ENCODE measurements at regions not wholly inside any gene's neighbourhood (a gene's known extent, or its start where the extent isn't known, plus 50 kb on each side); places are given as distances from the start of the nearest gene placed in this dataset.

DNA sequence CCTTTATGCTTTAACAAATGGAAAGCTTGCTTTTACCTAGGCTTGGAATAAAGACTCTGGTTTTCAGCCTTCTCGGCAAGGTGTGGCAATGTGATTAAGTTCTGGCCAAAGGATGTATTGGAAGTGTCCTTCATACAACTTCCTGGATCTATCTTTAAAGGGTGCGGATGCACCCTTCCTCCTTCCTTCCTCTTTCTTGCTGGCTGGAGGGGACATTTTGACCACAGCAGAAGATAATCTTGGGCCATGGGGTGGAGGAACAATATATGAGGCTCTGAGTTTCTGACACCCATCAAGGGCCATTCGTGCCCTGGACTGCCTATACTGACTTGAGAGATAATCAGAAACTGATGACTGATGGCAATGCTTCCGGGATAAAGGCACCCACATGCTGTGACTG is 145.7 kb downstream of the ACER2 start:
- DNase-seq: no peak
- no peaks in the 10 kb centered on the region for H3K4me1 ChIP-seq
- no peaks in the 10 kb centered on the region for H3K36me3 ChIP-seq
- H3K27me3 ChIP-seq: no peaks in the 10 kb centered on the region
- TF ChIP-seq, protein P1, sequence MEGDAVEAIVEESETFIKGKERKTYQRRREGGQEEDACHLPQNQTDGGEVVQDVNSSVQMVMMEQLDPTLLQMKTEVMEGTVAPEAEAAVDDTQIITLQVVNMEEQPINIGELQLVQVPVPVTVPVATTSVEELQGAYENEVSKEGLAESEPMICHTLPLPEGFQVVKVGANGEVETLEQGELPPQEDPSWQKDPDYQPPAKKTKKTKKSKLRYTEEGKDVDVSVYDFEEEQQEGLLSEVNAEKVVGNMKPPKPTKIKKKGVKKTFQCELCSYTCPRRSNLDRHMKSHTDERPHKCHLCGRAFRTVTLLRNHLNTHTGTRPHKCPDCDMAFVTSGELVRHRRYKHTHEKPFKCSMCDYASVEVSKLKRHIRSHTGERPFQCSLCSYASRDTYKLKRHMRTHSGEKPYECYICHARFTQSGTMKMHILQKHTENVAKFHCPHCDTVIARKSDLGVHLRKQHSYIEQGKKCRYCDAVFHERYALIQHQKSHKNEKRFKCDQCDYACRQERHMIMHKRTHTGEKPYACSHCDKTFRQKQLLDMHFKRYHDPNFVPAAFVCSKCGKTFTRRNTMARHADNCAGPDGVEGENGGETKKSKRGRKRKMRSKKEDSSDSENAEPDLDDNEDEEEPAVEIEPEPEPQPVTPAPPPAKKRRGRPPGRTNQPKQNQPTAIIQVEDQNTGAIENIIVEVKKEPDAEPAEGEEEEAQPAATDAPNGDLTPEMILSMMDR (IDR thresholded peaks at IDR 0.05; ENCODE audit: low read depth, low read length): no peak
- H3K4me3 ChIP-seq (ENCODE audit: low read depth, low read length): no peak overlapping the region
- H3K9me3 ChIP-seq: no peaks in the 10 kb centered on the region

DNA sequence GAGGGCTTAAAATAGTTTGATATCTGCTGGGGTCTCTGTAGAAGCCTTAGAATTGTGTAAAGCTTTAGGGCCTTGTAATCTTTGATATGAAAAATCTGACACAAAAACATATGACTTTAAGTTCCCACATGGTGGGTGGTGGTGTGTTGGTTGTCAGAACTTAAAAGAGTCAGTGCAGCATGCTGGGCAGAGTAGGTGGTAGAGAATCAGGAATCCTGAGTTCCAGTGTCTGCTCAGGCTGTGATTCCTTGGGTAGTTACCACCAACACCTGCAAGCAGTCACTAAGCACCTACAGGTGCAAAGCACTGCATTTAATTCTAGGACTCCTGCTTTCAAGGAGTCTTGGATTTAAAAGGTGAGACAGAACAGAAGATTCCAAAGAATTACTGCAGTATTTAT is 144.6 kb downstream of the ACER2 start:
- DNase-seq: no peak
- H3K27me3 ChIP-seq: no peaks in the 10 kb centered on the region
- no peaks in the 10 kb centered on the region for H3K9me3 ChIP-seq
- no peaks in the 10 kb centered on the region for H3K36me3 ChIP-seq
- TF ChIP-seq, protein P1 (IDR thresholded peaks at IDR 0.05; ENCODE audit: low read depth, low read length): no peak
- no peaks in the 10 kb centered on the region for H3K4me1 ChIP-seq
- H3K4me3 ChIP-seq (ENCODE audit: low read depth, low read length): no peak overlapping the region

DNA sequence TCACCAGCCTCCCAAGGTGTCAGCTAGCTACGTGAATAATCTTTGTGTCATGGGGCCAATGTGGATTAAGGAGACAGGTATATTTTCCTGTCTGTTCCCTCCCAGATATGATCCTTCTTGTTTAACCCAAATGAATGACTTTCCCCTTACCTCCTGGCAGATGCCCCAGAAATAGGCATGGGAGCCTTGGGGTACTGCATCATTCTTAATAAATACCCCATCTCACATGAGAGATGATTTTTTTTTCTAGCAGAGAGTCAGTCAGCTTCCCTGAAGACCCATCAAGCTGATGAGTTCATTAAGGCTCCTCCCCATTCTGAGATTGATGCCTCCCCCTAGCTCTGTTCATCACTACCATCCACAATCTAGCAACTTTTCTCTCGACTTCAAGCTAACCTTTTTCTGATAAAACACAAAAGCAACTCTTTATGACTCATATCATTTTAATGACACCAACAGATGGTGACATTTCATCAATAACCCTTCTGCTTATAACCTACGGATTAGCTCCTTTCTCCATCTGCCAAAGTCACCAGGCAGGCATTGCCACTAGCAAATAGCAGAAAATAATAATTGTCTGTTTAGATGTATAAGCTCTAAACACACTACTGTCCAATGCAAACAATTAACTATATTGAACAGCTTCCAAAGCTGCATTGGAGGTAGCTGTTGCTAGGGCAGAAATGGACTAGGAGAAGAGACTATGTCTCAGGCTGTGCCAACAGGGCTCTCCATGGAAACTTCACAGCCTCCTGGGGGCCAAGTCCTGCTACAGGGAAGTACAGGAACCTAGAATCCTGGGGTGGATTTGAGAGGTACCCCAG is 143.7 kb downstream of the ACER2 start:
- Histone ChIP-seq H3K36me3 (no peaks in the 10 kb centered on the region), H3K9me3 (no peaks in the 10 kb centered on the region), H3K4me3 (ENCODE audit: low read depth, low read length) (no peak overlapping the region), H3K4me1 (no peaks in the 10 kb centered on the region), H3K27me3 (no peaks in the 10 kb centered on the region)
- TF ChIP-seq, protein P1 (IDR thresholded peaks at IDR 0.05; ENCODE audit: low read depth, low read length): no peak
- DNase-seq: no peak

DNA sequence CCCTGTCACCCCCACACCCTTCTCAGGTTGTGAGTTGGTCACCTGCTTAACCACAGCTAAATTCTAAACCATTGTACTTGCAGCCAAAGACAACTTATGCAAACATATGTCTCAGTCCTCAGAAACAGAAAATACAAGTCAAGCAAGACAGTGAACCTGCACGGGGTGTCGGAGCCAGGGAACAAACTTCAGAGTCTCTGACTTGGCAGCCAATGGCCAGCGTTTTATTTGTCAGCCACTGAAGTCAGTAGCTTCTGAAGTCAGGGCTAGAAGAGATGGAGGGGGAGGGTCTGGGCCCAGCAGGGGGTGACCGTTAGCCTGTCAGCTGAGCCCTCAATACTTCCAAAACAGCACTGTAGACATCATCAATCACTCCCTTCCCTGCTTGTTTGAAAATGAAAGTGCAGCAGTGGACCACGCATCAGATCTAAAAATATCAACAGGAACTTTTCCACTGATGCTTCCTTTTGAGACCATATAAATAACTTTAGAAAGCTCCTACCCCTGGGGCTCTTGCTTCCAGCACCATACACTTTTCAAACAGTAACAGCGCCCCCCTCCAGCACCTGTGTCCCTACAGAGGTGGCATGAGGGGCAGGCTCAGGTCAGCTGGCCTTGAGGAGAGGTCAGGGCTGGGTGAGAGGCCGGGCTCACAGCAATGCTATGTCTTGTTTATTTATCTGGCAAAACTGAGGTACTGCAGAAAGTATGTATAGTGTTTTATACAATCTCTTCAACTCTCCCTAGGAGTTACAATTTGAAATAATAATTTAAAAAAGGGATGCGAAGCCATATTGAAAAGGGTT is 142.5 kb downstream of the ACER2 start:
- H3K27me3 ChIP-seq: no peaks in the 10 kb centered on the region
- no peak overlapping the region for H3K4me3 ChIP-seq (ENCODE audit: low read depth, low read length)
- no peaks in the 10 kb centered on the region for H3K4me1 ChIP-seq
- DNase-seq: no peak
- TF ChIP-seq, protein P1 (IDR thresholded peaks at IDR 0.05; ENCODE audit: low read depth, low read length): no peak
- H3K36me3 ChIP-seq: no peaks in the 10 kb centered on the region
- H3K9me3 ChIP-seq: no peaks in the 10 kb centered on the region

DNA sequence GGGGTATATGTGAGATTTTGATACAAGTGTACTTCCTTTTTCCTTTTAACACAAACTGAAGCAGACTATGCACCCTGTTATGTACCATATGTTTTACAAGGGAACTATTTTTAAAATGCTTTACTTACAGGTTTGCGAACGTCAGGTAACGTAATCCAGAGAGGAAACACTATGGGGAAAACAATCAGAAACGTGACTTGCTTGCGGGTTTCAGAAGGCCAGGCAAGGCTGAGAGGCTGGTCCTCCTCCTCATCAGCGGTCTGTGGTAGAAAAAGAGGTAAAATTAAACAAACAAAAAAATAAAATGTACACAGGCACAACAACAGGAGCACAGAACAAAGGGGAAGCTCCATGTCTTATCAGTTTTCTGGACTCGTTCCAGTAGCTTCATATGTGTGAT is 141.2 kb downstream of the ACER2 start:
- Histone ChIP-seq H3K27me3 (no peaks in the 10 kb centered on the region), H3K4me3 (ENCODE audit: low read depth, low read length) (no peak overlapping the region), H3K9me3 (no peaks in the 10 kb centered on the region), H3K36me3 (no peaks in the 10 kb centered on the region), H3K4me1 (no peaks in the 10 kb centered on the region)
- DNase-seq: no peak
- TF ChIP-seq, protein P1 (IDR thresholded peaks at IDR 0.05; ENCODE audit: low read depth, low read length): no peak

DNA sequence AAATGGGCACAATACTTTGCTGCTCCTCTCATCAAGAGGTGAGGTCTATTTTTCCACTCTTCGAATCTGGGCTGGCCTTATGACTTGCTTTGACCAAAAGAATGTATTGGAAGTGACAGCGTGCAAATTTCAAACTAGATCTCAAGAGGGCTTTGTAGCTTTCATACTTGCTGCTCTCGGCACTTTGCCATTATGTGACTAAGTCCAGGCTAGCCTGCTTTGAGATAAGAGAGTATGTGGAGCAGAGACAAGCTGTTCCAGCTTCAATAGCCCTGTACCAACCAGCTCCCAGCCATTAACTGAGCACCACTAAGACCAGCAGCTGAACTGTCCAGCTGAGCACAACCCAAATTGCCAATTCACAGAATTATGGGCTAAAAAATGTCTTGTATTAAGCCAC is 124.6 kb downstream of the ACER2 start:
- Histone ChIP-seq H3K27me3 (no peaks in the 10 kb centered on the region), H3K36me3 (no peaks in the 10 kb centered on the region)

More for the DNA sequence above, 124.6 kb downstream of the ACER2 start:
- Histone ChIP-seq H3K4me1 (no peaks in the 10 kb centered on the region), H3K9me3 (no peaks in the 10 kb centered on the region), H3K4me3 (ENCODE audit: low read depth, low read length) (no peak overlapping the region)
- DNase-seq: no peak
- TF ChIP-seq, protein P1 (IDR thresholded peaks at IDR 0.05; ENCODE audit: low read depth, low read length): no peak
